K562 (cell line): ENCODE measurements at regions not wholly inside any gene's neighbourhood (a gene's known extent, or its start where the extent isn't known, plus 50 kb on each side); places are given as distances from the start of the nearest gene placed in this dataset.

Source experiments
- ATAC-seq: fragments of 200-7000 bp; cut with Tn5 transposase; 3 replicates; pipeline ENCODE4 v1.9.1; 2020; ENCODE audit warnings: moderate library complexity
- BruUV-seq: library from RNA; stranded (reverse); fragments of 400-500 nt; replicated peaks from 2 replicates; lab custom pipeline; 2021; lab: Mats Ljungman, UMichigan
- CTCF ChIA-PET: fragments of 300-600 bp; formaldehyde crosslinking; extraction: SDS; loops from one replicate; lab custom pipeline; 2021; ENCODE audit warnings: low intra/inter-chr PET ratio; lab: Yijun Ruan, JAX
- POLR2A ChIA-PET: fragments of 300-600, 350-650 bp; sonication (Branson Sonifier 250); formaldehyde crosslinking; extraction: SDS; loops from one replicate; lab custom pipeline; 2021; ENCODE audit warnings: antibody characterized with exemption, inconsistent platforms; lab: Yijun Ruan, JAX
- DNase-seq, 4 experiments: peaks; one replicate each; pipeline versions ENCODE4 v3.0.0 to v3.0.0-alpha.2; 2011 to 2018; ENCODE audit warnings: low spot score in 3 of 4, mixed read lengths in 3 of 4; ENCODE audit errors: extremely low read depth in 1 of 4
- FAIRE-seq: peaks from 2 replicates; lab custom pipeline; 2011; peaks lifted over from hg19 to GRCh38; lab: Jason Lieb, UNC
- H2AFZ ChIP-seq: 2 replicates; pipeline ENCODE4 v1.6.0; 2011; ENCODE audit warnings: low read depth, low read length, control low read depth, inconsistent platforms
- H3K27ac ChIP-seq: fragments of 200-600 bp; 3 replicates; pipeline ENCODE4 v1.8.0; 2011; ENCODE audit warnings: low read depth, mild to moderate bottlenecking, control low read depth, inconsistent platforms, low read length, moderate library complexity, mixed read lengths; ENCODE audit errors: extremely low read depth
- H3K27me3 ChIP-seq, 2 experiments: fragments of 300-600 bp in 1 of 2; 2 replicates in 1 of 2; 3 replicates in 1 of 2; pipeline versions ENCODE4 v1.6.0 to v1.8.0; 2011; ENCODE audit warnings: inconsistent platforms in 2 of 2, low read length in 2 of 2, mild to moderate bottlenecking in 1 of 2, mixed read lengths in 1 of 2, moderate library complexity in 1 of 2; ENCODE audit not compliant: control insufficient read depth in 2 of 2, insufficient read depth in 2 of 2
- H3K36me3 ChIP-seq: fragments of 300-600 bp; 3 replicates; pipeline ENCODE4 v1.8.0; 2011; ENCODE audit warnings: mild to moderate bottlenecking, low read length, inconsistent platforms; ENCODE audit not compliant: control insufficient read depth, insufficient read depth
- H3K4me1 ChIP-seq, 2 experiments: fragments of 200-600 bp in 1 of 2; replicated peaks in 1 of 2; 2 replicates in 1 of 2; 3 replicates in 1 of 2; pipeline versions ENCODE4 v1.5.1 to v1.8.0; 2011; ENCODE audit warnings: inconsistent platforms in 2 of 2, low read length in 2 of 2, mild to moderate bottlenecking in 1 of 2, mixed read lengths in 1 of 2, moderate library complexity in 1 of 2; ENCODE audit not compliant: control insufficient read depth in 2 of 2, insufficient read depth in 2 of 2
- H3K4me2 ChIP-seq: 2 replicates; pipeline ENCODE4 v1.6.1; 2011; ENCODE audit warnings: low read length, control low read depth, inconsistent platforms, mixed read lengths; ENCODE audit not compliant: insufficient read depth
- H3K4me3 ChIP-seq: fragments of 200-600 bp; sonication (generic), shearing (Covaris generic); 2 replicates; pipeline ENCODE4 v1.5.1; 2016; ENCODE audit warnings: control low read depth, inconsistent platforms
- H3K79me2 ChIP-seq: fragments of 200-600 bp; 3 replicates; pipeline ENCODE4 v1.8.0; 2011; ENCODE audit warnings: low read length, inconsistent platforms; ENCODE audit not compliant: control insufficient read depth, insufficient read depth
- H3K9ac ChIP-seq, 2 experiments: 2 replicates each; pipeline versions ENCODE4 v1.6.0 to v1.6.1; 2011; ENCODE audit warnings: low read depth in 2 of 2, low read length in 2 of 2, control low read depth in 1 of 2, inconsistent platforms in 1 of 2, mild to moderate bottlenecking in 1 of 2, mixed read lengths in 1 of 2; ENCODE audit not compliant: insufficient read depth in 1 of 2
- H3K9me1 ChIP-seq: one replicate; pipeline ENCODE4 v1.6.0; 2011; ENCODE audit warnings: inconsistent platforms, mild to moderate bottlenecking, low read length, moderate library complexity; ENCODE audit not compliant: control insufficient read depth, insufficient read depth
- H3K9me3 ChIP-seq: replicated peaks from 2 replicates; pipeline ENCODE4 v1.5.1; 2011; ENCODE audit warnings: low read depth, low read length, inconsistent platforms; ENCODE audit not compliant: control insufficient read depth, insufficient read depth
- H4K20me1 ChIP-seq: replicated peaks from 2 replicates; pipeline ENCODE4 v1.6.1; 2011; ENCODE audit warnings: low read length, inconsistent platforms, mixed read lengths; ENCODE audit not compliant: control insufficient read depth, insufficient read depth
- CHD2 ChIP-seq: IDR thresholded peaks from 2 replicates; pipeline ENCODE4 v1.6.1; 2011; ENCODE audit warnings: low read depth, low read length
- CLOCK ChIP-seq: fragments of 250-450 bp; sonication (Bioruptor Pico); IDR thresholded peaks from 2 replicates; pipeline ENCODE4 v1.4.0; 2020; ENCODE audit warnings: mild to moderate bottlenecking, moderate library complexity, borderline replicate concordance
- CREB5 ChIP-seq: fragments of 250-450 bp; sonication (Bioruptor Pico); IDR thresholded peaks from 2 replicates; pipeline ENCODE4 v1.5.0; 2020; ENCODE audit warnings: mild to moderate bottlenecking
- FOXK2 ChIP-seq, 2 experiments: fragments of 450-650 bp; IDR thresholded peaks in 1 of 2; conservative IDR thresholded peaks in 1 of 2; 2 replicates each; pipeline ENCODE4 v1.6.1; 2016; ENCODE audit warnings: low read depth in 2 of 2, mild to moderate bottlenecking in 1 of 2
- GTF2A2 ChIP-seq: IDR thresholded peaks from 2 replicates; pipeline ENCODE4 v1.6.1; 2016; ENCODE audit warnings: mild to moderate bottlenecking, missing genetic modification characterization, missing compliant biosample characterization
- ILF3 ChIP-seq: fragments of 450-650 bp; IDR thresholded peaks from 2 replicates; pipeline ENCODE4 v1.6.1; 2018; ENCODE audit warnings: antibody characterized with exemption, mild to moderate bottlenecking, moderate library complexity, borderline replicate concordance
- PKNOX1 ChIP-seq: fragments of 450-650 bp; IDR thresholded peaks from 2 replicates; pipeline ENCODE4 v1.6.1; 2016
- POLR2AphosphoS5 ChIP-seq: IDR thresholded peaks from 2 replicates; pipeline ENCODE4 v1.6.1; 2011; ENCODE audit warnings: mild to moderate bottlenecking, low read depth, low read length, moderate library complexity; ENCODE audit not compliant: control insufficient read depth, insufficient read depth
- TRIM28 ChIP-seq: fragments of 450-650 bp; IDR thresholded peaks from 2 replicates; pipeline ENCODE4 v1.6.1; 2017
- ZKSCAN1 ChIP-seq: fragments of 150-350 bp; IDR thresholded peaks from 2 replicates; pipeline ENCODE4 v1.6.1; 2016; ENCODE audit warnings: low read depth, low read length
- ZNF239 ChIP-seq: fragments of 250-450 bp; sonication (Bioruptor Pico); IDR thresholded peaks from 2 replicates; pipeline ENCODE4 v1.4.0; 2020; ENCODE audit warnings: mild to moderate bottlenecking
- ZNF707 ChIP-seq: fragments of 250-450 bp; sonication (Bioruptor Pico); conservative IDR thresholded peaks from 2 replicates; pipeline ENCODE4 v1.8.0; 2022; ENCODE audit warnings: inconsistent platforms, mild to moderate bottlenecking, moderate library complexity
- WGBS: fragments of 100-300 bp; shearing (Covaris generic); methylation state at CpG from one replicate; pipeline ENCODE4 v1.1.6; 2016; ENCODE audit warnings: low coverage, mixed read lengths; ENCODE audit not compliant: insufficient coverage; ENCODE audit errors: missing lambda C conversion rate; 5-methylcytosine and 5-hydroxymethylcytosine counted together
- in situ Hi-C: fragments of 300-500 bp; cut with MboI; formaldehyde crosslinking; loops from 4 replicates; pipeline ENCODE4 v1.15.0; 2018; ENCODE audit warnings: inconsistent platforms, mixed read lengths
- intact Hi-C: fragments of 100-400 bp; cut with micrococcal nuclease; formaldehyde crosslinking; loops from 2 replicates; pipeline ENCODE4 v1.14.2; 2022

GRCh38 chr10:10630782-10631181 lies 386.9 kb upstream of the CELF2 start:
- Histone ChIP-seq H4K20me1 (no peaks in the 10 kb centered on the region), H3K27ac (no peak overlapping the region)
- no peak for TF ChIP-seq TRIM28
- TF ChIP-seq ZNF707, result no peak
- TF ChIP-seq ZNF239 (CRISPR knock-in tag), result no peak
- no peak for TF ChIP-seq GTF2A2 (tag)
- TF ChIP-seq, all 486 proteins: peak for 0
- CTCF ChIA-PET, result no interaction called here
- H3K9me3 ChIP-seq, result no peaks in the 10 kb centered on the region
- H3K9me1 ChIP-seq, result no peaks in the 10 kb centered on the region
- no TSS peak for BruUV-seq
- in situ Hi-C loops, result no loop called here
- no peak overlapping the region for H3K9ac ChIP-seq
- POLR2A ChIA-PET, result no interaction called here
- no peak overlapping the region for H3K4me3 ChIP-seq
- intact Hi-C loops, result no loop called here
- no peaks in the 10 kb centered on the region for H3K79me2 ChIP-seq
- no peaks in the 10 kb centered on the region for H3K4me1 ChIP-seq
- ATAC-seq (no peak), FAIRE-seq (no peak), DNase-seq (no peak)
- H3K4me2 ChIP-seq, result no peak overlapping the region
- WGBS, result 0% methylated on average over 4 of the region's 4 CpGs
- H3K27me3 ChIP-seq, result no peaks in the 10 kb centered on the region
- H2AFZ ChIP-seq, result no peak overlapping the region
- no peaks in the 10 kb centered on the region for H3K36me3 ChIP-seq

DNA sequence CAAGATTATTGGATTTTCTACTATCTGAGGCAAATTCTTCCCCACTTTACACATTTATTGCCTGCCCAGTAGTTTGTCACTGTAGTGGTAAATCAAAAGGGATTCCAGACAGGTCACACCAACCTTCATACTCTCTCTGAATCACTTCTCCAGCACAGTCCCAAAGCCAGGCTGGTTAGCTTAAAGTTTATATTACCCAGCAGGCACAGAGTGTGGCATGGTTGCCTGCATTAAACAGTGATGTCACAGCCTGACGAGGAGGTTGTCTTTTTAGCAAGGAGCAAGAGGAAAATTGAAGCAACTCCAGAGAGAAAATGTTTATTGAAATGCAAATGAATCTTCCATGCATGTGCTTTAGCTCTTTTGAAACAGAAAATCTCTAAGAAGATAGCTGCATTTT lies 375.5 kb upstream of the CELF2 start:
- no peak overlapping the region for H3K9ac ChIP-seq
- no peak overlapping the region for H3K27ac ChIP-seq
- no peak for TF ChIP-seq PKNOX1
- TF ChIP-seq ILF3, result no peak
- TF ChIP-seq CLOCK (CRISPR knock-in tag), result no peak
- no peak for TF ChIP-seq FOXK2 (conservative IDR thresholded peaks at IDR 0.05 in 1 of 2, IDR thresholded peaks at IDR 0.05 in 1 of 2; ENCODE audit: low read depth in 2 of 2)
- TF ChIP-seq POLR2AphosphoS5, result no peak
- TF ChIP-seq CREB5 (CRISPR knock-in tag), result no peak
- TF ChIP-seq CHD2, result no peak
- TF ChIP-seq ZKSCAN1, result no peak
- in situ Hi-C loops, result no loop called here
- H3K4me3 ChIP-seq, result no peak overlapping the region
- no peaks in the 10 kb centered on the region for H3K36me3 ChIP-seq
- ChIA-PET POLR2A (no interaction called here), CTCF (no interaction called here)
- ATAC-seq, result no peak
- H4K20me1 ChIP-seq, result no peaks in the 10 kb centered on the region
- H3K79me2 ChIP-seq, result no peaks in the 10 kb centered on the region
- 0 out of 2 replicates have a peak, but pooled peaks cover 2% of the 10 kb centered on the region for H3K9me3 ChIP-seq
- DNase-seq, result no peak
- intact Hi-C loops, result no loop called here
- H3K9me1 ChIP-seq, result no peaks in the 10 kb centered on the region
- H2AFZ ChIP-seq, result no peak overlapping the region
- BruUV-seq, result no TSS peak
- no peaks in the 10 kb centered on the region for H3K27me3 ChIP-seq
- no peak overlapping the region for H3K4me2 ChIP-seq
- no peaks in the 10 kb centered on the region for H3K4me1 ChIP-seq
- FAIRE-seq, result no peak
- 10% methylated on average over 1 of the region's 1 CpG for WGBS
